Osteoblast (primary cell): ENCODE measurements at regions not wholly inside any gene's neighbourhood (a gene's known extent, or its start where the extent isn't known, plus 50 kb on each side); places are given as distances from the start of the nearest gene placed in this dataset.

Experiments used
- DNase-seq: peaks from one replicate; pipeline ENCODE4 v3.0.0; 2011; ENCODE audit warnings: low spot score, mixed read lengths; ENCODE audit not compliant: insufficient read length; ENCODE audit errors: missing footprints
- H2AFZ ChIP-seq: 2 replicates; pipeline ENCODE4 v1.6.0; 2011; ENCODE audit warnings: mild to moderate bottlenecking, low read length
- H3K27ac ChIP-seq: 2 replicates; pipeline ENCODE4 v1.5.1; 2011; ENCODE audit warnings: mild to moderate bottlenecking, low read depth, low read length, moderate library complexity
- H3K27me3 ChIP-seq: 2 replicates; pipeline ENCODE4 v1.6.0; 2012; ENCODE audit warnings: mild to moderate bottlenecking, control low read depth, inconsistent platforms, low read length, moderate library complexity; ENCODE audit not compliant: insufficient read depth
- H3K36me3 ChIP-seq: 2 replicates; pipeline ENCODE4 v1.5.1; 2011; ENCODE audit warnings: mild to moderate bottlenecking, low read length, control low read depth, moderate library complexity; ENCODE audit not compliant: insufficient read depth
- H3K4me1 ChIP-seq: 2 replicates; pipeline ENCODE4 v1.5.1; 2011; ENCODE audit warnings: mild to moderate bottlenecking, low read length, control low read depth, moderate library complexity; ENCODE audit not compliant: insufficient read depth
- H3K4me2 ChIP-seq: 2 replicates; pipeline ENCODE4 v1.6.0; 2011; ENCODE audit warnings: mild to moderate bottlenecking, low read length; ENCODE audit not compliant: insufficient read depth
- H3K4me3 ChIP-seq: fragments of 200-600 bp; sonication (generic); 3 replicates; pipeline ENCODE4 v1.5.1; 2012; ENCODE audit warnings: mild to moderate bottlenecking, low read length, inconsistent platforms; ENCODE audit not compliant: insufficient read depth
- H3K79me2 ChIP-seq: 2 replicates; pipeline ENCODE4 v1.6.0; 2012; ENCODE audit warnings: mild to moderate bottlenecking, low read length, control low read depth, inconsistent platforms; ENCODE audit not compliant: insufficient read depth
- H3K9me3 ChIP-seq: 2 replicates; pipeline ENCODE4 v1.5.1; 2011; ENCODE audit warnings: low read depth, low read length, control low read depth
- H4K20me1 ChIP-seq: 2 replicates; pipeline ENCODE4 v1.6.0; 2012; ENCODE audit warnings: mild to moderate bottlenecking, low read length, control low read depth; ENCODE audit not compliant: insufficient read depth
- CTCF ChIP-seq: IDR thresholded peaks from 2 replicates; pipeline ENCODE4 v1.5.1; 2011; ENCODE audit warnings: mild to moderate bottlenecking, low read depth, low read length, moderate library complexity; ENCODE audit errors: extremely low read depth

- Histone ChIP-seq H3K79me2 (no peaks in the 10 kb centered on the region), H3K4me2 (no peak overlapping the region), H3K4me3 (no peak overlapping the region), H3K4me1 (no peaks in the 10 kb centered on the region), H3K36me3 (no peaks in the 10 kb centered on the region), H3K9me3 (no peaks in the 10 kb centered on the region), H2AFZ (no peak overlapping the region), H3K27me3 (no peaks in the 10 kb centered on the region), H3K27ac (no peak overlapping the region), H4K20me1 (no peaks in the 10 kb centered on the region)
- no peak for DNase-seq
- TF ChIP-seq CTCF, result no peak
Measured at GRCh38 chr2:6475155-6475940, 390.4 kb downstream of the CMPK2 start.

- no peak for TF ChIP-seq CTCF
- H3K4me3 ChIP-seq, result no peak overlapping the region
- H3K9me3 ChIP-seq, result no peaks in the 10 kb centered on the region
- no peak overlapping the region for H3K27ac ChIP-seq
- no peaks in the 10 kb centered on the region for H3K4me1 ChIP-seq
- H3K27me3 ChIP-seq, result no peaks in the 10 kb centered on the region
- H4K20me1 ChIP-seq, result no peaks in the 10 kb centered on the region
- no peaks in the 10 kb centered on the region for H3K36me3 ChIP-seq
- H2AFZ ChIP-seq, result no peak overlapping the region
- no peak for DNase-seq
- no peaks in the 10 kb centered on the region for H3K79me2 ChIP-seq
- no peak overlapping the region for H3K4me2 ChIP-seq
Measured at GRCh38 chr2:6480514-6480913, 385.2 kb downstream of the CMPK2 start.

- Histone ChIP-seq H3K9me3 (no peaks in the 10 kb centered on the region), H4K20me1 (no peaks in the 10 kb centered on the region), H3K4me2 (no peak overlapping the region), H3K36me3 (no peaks in the 10 kb centered on the region), H3K4me3 (no peak overlapping the region), H3K79me2 (no peaks in the 10 kb centered on the region), H2AFZ (no peak overlapping the region), H3K27me3 (no peaks in the 10 kb centered on the region), H3K27ac (no peak overlapping the region), H3K4me1 (no peaks in the 10 kb centered on the region)
- no peak for DNase-seq
- TF ChIP-seq CTCF, result no peak
Measured at GRCh38 chr2:6482256-6482655, 383.5 kb downstream of the CMPK2 start.

- TF ChIP-seq CTCF, result no peak
- H4K20me1 ChIP-seq, result no peaks in the 10 kb centered on the region
- H3K27ac ChIP-seq, result no peak overlapping the region
- no peak overlapping the region for H3K4me2 ChIP-seq
- no peak overlapping the region for H3K4me3 ChIP-seq
- H2AFZ ChIP-seq, result no peak overlapping the region
- H3K36me3 ChIP-seq, result no peaks in the 10 kb centered on the region
- DNase-seq, result no peak
- H3K4me1 ChIP-seq, result no peaks in the 10 kb centered on the region
- peaks cover 2% of the 10 kb centered on the region for H3K9me3 ChIP-seq
- H3K27me3 ChIP-seq, result no peaks in the 10 kb centered on the region
- no peaks in the 10 kb centered on the region for H3K79me2 ChIP-seq
Measured at GRCh38 chr2:6487765-6488164, 377.9 kb downstream of the CMPK2 start.
